Endodermal cell (in vitro differentiated cells): ENCODE measurements at regions not wholly inside any gene's neighbourhood (a gene's known extent, or its start where the extent isn't known, plus 50 kb on each side); places are given as distances from the start of the nearest gene placed in this dataset.
A peak's percentile ranks its signal among the peaks of the same experiment; 100 is the strongest.

Source experiments
- DNase-seq: peaks from one replicate; pipeline ENCODE4 v3.0.0-alpha.2; 2017
- H3K27ac ChIP-seq: 2 replicates; pipeline ENCODE4 v1.5.1; 2013; ENCODE audit warnings: mild to moderate bottlenecking, low read depth, low read length, moderate library complexity
- H3K27me3 ChIP-seq: 2 replicates; pipeline ENCODE4 v1.6.1; 2013; ENCODE audit warnings: mild to moderate bottlenecking, low read length, moderate library complexity; ENCODE audit not compliant: insufficient read depth, control insufficient read depth, poor library complexity, severe bottlenecking
- H3K36me3 ChIP-seq: 2 replicates; pipeline ENCODE4 v1.7.0; 2013; ENCODE audit warnings: mild to moderate bottlenecking, low read length, moderate library complexity; ENCODE audit not compliant: control insufficient read depth, insufficient read depth
- H3K4me1 ChIP-seq: one replicate; pipeline ENCODE4 v1.7.0; 2013; ENCODE audit warnings: low read length; ENCODE audit not compliant: control insufficient read depth, insufficient read depth
- H3K4me3 ChIP-seq: 2 replicates; pipeline ENCODE4 v1.5.1; 2013; ENCODE audit warnings: mild to moderate bottlenecking, low read length, moderate library complexity
- H3K9ac ChIP-seq: 2 replicates; pipeline ENCODE4 v1.6.1; 2013; ENCODE audit warnings: mild to moderate bottlenecking, low read length, moderate library complexity; ENCODE audit not compliant: poor library complexity, severe bottlenecking; ENCODE audit errors: extremely low read depth
- H3K9me3 ChIP-seq: 2 replicates; pipeline ENCODE4 v1.6.1; 2013; ENCODE audit warnings: mild to moderate bottlenecking, low read length, moderate library complexity; ENCODE audit not compliant: control insufficient read depth
- H3K27ac Mint-ChIP-seq: 2 replicates; pipeline ENCODE4 v1.8.0; 2020; ENCODE audit warnings: mixed read lengths
- H3K27me3 Mint-ChIP-seq: 2 replicates; pipeline ENCODE4 v1.8.0; 2021; ENCODE audit warnings: mild to moderate bottlenecking, mixed read lengths; ENCODE audit not compliant: insufficient read depth
- H3K36me3 Mint-ChIP-seq: 2 replicates; pipeline ENCODE4 v1.8.0; 2020; ENCODE audit warnings: low read depth, mixed read lengths
- H3K4me1 Mint-ChIP-seq: 2 replicates; pipeline ENCODE4 v1.8.0; 2020; ENCODE audit warnings: mixed read lengths
- H3K4me3 Mint-ChIP-seq: 2 replicates; pipeline ENCODE4 v1.8.0; 2020; ENCODE audit warnings: mild to moderate bottlenecking, moderate library complexity, mixed read lengths
- H3K9me3 Mint-ChIP-seq: 2 replicates; pipeline ENCODE4 v1.8.0; 2020; ENCODE audit warnings: mild to moderate bottlenecking, mixed read lengths
- CTCF ChIP-seq: fragments of 200-600 bp; sonication (generic); conservative IDR thresholded peaks from 2 replicates; pipeline ENCODE4 v1.5.0; 2021; ENCODE audit warnings: antibody characterized with exemption, mild to moderate bottlenecking
- WGBS, 2 experiments: methylation state at CpG; one replicate each; pipeline versions ENCODE4 v1.1.5 to v1.1.7; 2013; ENCODE audit warnings: missing lambda C conversion rate in 2 of 2, mixed read lengths in 1 of 2; ENCODE audit not compliant: insufficient coverage in 1 of 2, insufficient read length in 1 of 2; 5-methylcytosine and 5-hydroxymethylcytosine counted together

GRCh38 chr16:54446639-54447038 lies 160.1 kb upstream of the IRX3 start:
- H3K4me1 Mint-ChIP-seq: peaks cover 4% of the 10 kb centered on the region
- TF ChIP-seq CTCF: no peak
- H3K4me1 ChIP-seq: no peaks in the 10 kb centered on the region
- no peak overlapping the region for H3K27ac Mint-ChIP-seq
- 84 to 93% methylated on average over 8 to 10 of the region's 10 CpGs for WGBS, 2 experiments
- no peaks in the 10 kb centered on the region for H3K36me3 ChIP-seq
- peaks cover 11% of the 10 kb centered on the region for H3K27me3 Mint-ChIP-seq
- no peak overlapping the region for H3K4me3 ChIP-seq
- DNase-seq: no peak
- H3K27me3 ChIP-seq: no peaks in the 10 kb centered on the region
- H3K9me3 Mint-ChIP-seq: peaks cover 9% of the 10 kb centered on the region
- H3K9me3 ChIP-seq: peaks cover 20% of the 10 kb centered on the region
- H3K9ac ChIP-seq: no peak overlapping the region
- H3K4me3 Mint-ChIP-seq: no peak overlapping the region
- H3K36me3 Mint-ChIP-seq: no peaks in the 10 kb centered on the region
- H3K27ac ChIP-seq: peak overlapping the region; percentile 28

GRCh38 chr16:54444851-54445458 lies 158.4 kb upstream of the IRX3 start:
- no peaks in the 10 kb centered on the region for H3K27me3 ChIP-seq
- H3K36me3 Mint-ChIP-seq: no peaks in the 10 kb centered on the region
- H3K9me3 Mint-ChIP-seq: peaks cover 9% of the 10 kb centered on the region
- peaks cover 4% of the 10 kb centered on the region for H3K4me1 Mint-ChIP-seq
- H3K4me3 ChIP-seq: no peak overlapping the region
- peaks cover 9% of the 10 kb centered on the region for H3K27me3 Mint-ChIP-seq
- DNase-seq: no peak
- TF ChIP-seq CTCF: no peak
- H3K4me1 ChIP-seq: no peaks in the 10 kb centered on the region
- H3K9me3 ChIP-seq: peaks cover 20% of the 10 kb centered on the region
- H3K9ac ChIP-seq: no peak overlapping the region
- H3K27ac Mint-ChIP-seq: no peak overlapping the region
- WGBS, 2 experiments: no CpG with 5 or more reads among the region's 1 CpG
- no peak overlapping the region for H3K4me3 Mint-ChIP-seq
- H3K36me3 ChIP-seq: no peaks in the 10 kb centered on the region
- H3K27ac ChIP-seq: no peak overlapping the region

DNA sequence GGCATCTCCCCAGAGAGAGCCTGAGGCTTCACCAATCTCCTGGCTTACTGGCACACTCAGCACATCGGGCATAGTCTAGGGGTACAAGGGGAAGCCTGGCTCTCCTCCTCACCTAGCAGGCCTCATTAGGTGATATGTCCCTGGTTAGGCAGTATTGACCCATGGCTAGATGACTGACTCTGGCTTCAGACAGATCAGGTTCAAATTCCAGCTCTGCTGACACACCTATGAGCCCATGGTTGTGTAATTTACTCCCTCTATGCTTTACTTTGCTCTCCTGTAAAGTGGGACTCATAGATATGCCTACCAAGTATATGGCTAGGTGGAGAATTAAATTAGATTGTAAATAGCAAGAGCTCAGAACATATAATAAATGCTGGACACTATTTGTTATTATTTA lies 157.3 kb upstream of the IRX3 start:
- peaks cover 20% of the 10 kb centered on the region for H3K27me3 Mint-ChIP-seq
- no peak overlapping the region for H3K27ac Mint-ChIP-seq
- no peak overlapping the region for H3K9ac ChIP-seq

More for the DNA sequence above, 157.3 kb upstream of the IRX3 start:
- H3K36me3 ChIP-seq: no peaks in the 10 kb centered on the region
- 96 to 100% methylated on average over 1 of the region's 1 CpG for WGBS, 2 experiments
- no peaks in the 10 kb centered on the region for H3K4me1 ChIP-seq
- H3K9me3 ChIP-seq: peaks cover 20% of the 10 kb centered on the region
- Mint-ChIP-seq H3K9me3 (peaks cover 9% of the 10 kb centered on the region), H3K4me1 (peaks cover 4% of the 10 kb centered on the region), H3K4me3 (no peak overlapping the region), H3K36me3 (no peaks in the 10 kb centered on the region)
- TF ChIP-seq CTCF: no peak
- DNase-seq: no peak
- H3K27ac ChIP-seq: no peak overlapping the region
- H3K27me3 ChIP-seq: peaks cover 6% of the 10 kb centered on the region
- no peak overlapping the region for H3K4me3 ChIP-seq
